GM12864 (cell line): ENCODE measurements at regions not wholly inside any gene's neighbourhood (a gene's known extent, or its start where the extent isn't known, plus 50 kb on each side); places are given as distances from the start of the nearest gene placed in this dataset.

Experiments
- DNase-seq: peaks from one replicate; pipeline ENCODE4 v3.0.0-alpha.2; 2011; ENCODE audit warnings: low read depth
- H3K4me3 ChIP-seq: 2 replicates; pipeline ENCODE4 v1.5.1; 2011; ENCODE audit warnings: mild to moderate bottlenecking, low read depth, low read length, control low read depth
- TF ChIP-seq, protein P1 (sequence below): IDR thresholded peaks from 2 replicates; pipeline ENCODE4 v1.5.1; 2011; ENCODE audit warnings: low read depth, mild to moderate bottlenecking, moderate library complexity, low read length, control low read depth, inconsistent platforms; ENCODE audit errors: missing control alignments

GRCh38 chr9:109953300-109953699 is 173.3 kb downstream of the PALM2AKAP2 start:
- TF ChIP-seq, protein P1, sequence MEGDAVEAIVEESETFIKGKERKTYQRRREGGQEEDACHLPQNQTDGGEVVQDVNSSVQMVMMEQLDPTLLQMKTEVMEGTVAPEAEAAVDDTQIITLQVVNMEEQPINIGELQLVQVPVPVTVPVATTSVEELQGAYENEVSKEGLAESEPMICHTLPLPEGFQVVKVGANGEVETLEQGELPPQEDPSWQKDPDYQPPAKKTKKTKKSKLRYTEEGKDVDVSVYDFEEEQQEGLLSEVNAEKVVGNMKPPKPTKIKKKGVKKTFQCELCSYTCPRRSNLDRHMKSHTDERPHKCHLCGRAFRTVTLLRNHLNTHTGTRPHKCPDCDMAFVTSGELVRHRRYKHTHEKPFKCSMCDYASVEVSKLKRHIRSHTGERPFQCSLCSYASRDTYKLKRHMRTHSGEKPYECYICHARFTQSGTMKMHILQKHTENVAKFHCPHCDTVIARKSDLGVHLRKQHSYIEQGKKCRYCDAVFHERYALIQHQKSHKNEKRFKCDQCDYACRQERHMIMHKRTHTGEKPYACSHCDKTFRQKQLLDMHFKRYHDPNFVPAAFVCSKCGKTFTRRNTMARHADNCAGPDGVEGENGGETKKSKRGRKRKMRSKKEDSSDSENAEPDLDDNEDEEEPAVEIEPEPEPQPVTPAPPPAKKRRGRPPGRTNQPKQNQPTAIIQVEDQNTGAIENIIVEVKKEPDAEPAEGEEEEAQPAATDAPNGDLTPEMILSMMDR = no peak
- H3K4me3 ChIP-seq = no peak overlapping the region
- DNase-seq = no peak

GRCh38 chr9:109953813-109954497 is 174.0 kb downstream of the PALM2AKAP2 start:
- TF ChIP-seq, protein P1 = peak; percentile 29
- no peak for DNase-seq
- no peak overlapping the region for H3K4me3 ChIP-seq

GRCh38 chr9:109956717-109957440 is 176.9 kb downstream of the PALM2AKAP2 start:
- DNase-seq = no peak
- TF ChIP-seq, protein P1 = no peak
- H3K4me3 ChIP-seq = no peak overlapping the region

- DNase-seq = no peak
- H3K4me3 ChIP-seq = no peak overlapping the region
- TF ChIP-seq, protein P1 = no peak
Observed at GRCh38 chr9:109959679-109960078, 179.7 kb downstream of the PALM2AKAP2 start.

DNA sequence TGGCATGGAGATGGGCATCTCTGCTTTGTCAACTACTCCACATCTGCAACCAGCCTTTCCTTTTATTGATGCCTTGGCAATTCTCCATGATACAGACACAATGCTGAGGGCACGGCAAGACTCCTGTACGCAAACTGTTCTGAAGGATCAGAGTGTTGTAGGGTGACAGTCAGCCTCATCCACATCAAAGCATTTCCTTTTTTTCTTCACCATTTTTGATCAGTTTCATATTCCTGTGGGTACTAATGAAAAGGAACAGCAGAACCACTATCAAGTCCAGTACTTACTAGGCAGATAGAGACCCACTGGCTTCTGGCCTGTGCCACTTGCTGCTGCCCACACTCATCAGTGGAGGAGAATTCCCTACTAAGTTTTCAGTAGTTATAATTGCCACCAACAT is 181.6 kb downstream of the PALM2AKAP2 start:
- TF ChIP-seq, protein P1 = no peak
- no peak for DNase-seq
- H3K4me3 ChIP-seq = no peak overlapping the region

DNA sequence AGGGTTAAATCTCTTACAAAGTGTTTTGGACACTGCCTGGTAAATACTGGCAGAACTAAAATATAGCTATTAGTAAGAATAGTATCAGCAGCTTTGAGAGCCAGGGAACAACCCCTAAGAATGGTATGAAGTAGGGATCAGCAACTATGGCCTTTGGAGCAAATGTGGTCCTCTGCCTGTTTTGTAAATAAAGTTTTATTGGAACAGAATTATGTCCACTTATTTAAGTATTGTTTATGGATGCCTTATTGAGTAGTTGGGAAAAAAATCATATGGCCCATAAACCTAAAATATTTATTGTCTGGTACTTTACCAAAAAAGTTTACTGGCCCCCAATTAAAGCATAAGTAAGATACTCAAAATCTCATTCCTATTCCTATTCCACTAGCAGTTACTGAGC is 182.2 kb downstream of the PALM2AKAP2 start:
- TF ChIP-seq, protein P1 = no peak
- no peak overlapping the region for H3K4me3 ChIP-seq
- DNase-seq = no peak
